GM13977 (cell line): ENCODE measurements at regions not wholly inside any gene's neighbourhood (a gene's known extent, or its start where the extent isn't known, plus 50 kb on each side); places are given as distances from the start of the nearest gene placed in this dataset.

Experiments used
- DNase-seq: peaks from one replicate; pipeline ENCODE4 v3.0.0; 2012; ENCODE audit warnings: low spot score
- CTCF ChIP-seq: IDR thresholded peaks from 2 replicates; pipeline ENCODE4 v1.5.1; 2012; ENCODE audit warnings: mild to moderate bottlenecking, control low read depth; ENCODE audit not compliant: insufficient read depth; ENCODE audit errors: extremely low read depth, missing control alignments
- in situ Hi-C: fragments of 300-500 bp; cut with MboI; formaldehyde crosslinking; loops from one replicate; pipeline ENCODE4 v1.12.0; 2022; ENCODE audit warnings: low sequenced_read_pairs, low pct_unique_long_range_greater_than_20kb, mixed read lengths, inconsistent platforms; ENCODE audit not compliant: unreplicated experiment

- in situ Hi-C loops = no loop called here
- peak; percentile 8 for DNase-seq
- TF ChIP-seq CTCF = no peak
Measured at GRCh38 chr17:70405492-70406220, 236.3 kb downstream of the KCNJ2 start.

- in situ Hi-C loops = no loop called here
- no peak for TF ChIP-seq CTCF
- DNase-seq = no peak
Measured at GRCh38 chr17:70407506-70407905, 238.2 kb downstream of the KCNJ2 start.

- no peak for DNase-seq
- in situ Hi-C loops = no loop called here
- no peak for TF ChIP-seq CTCF
Measured at GRCh38 chr17:70408768-70409167, 239.4 kb downstream of the KCNJ2 start.

- in situ Hi-C loops = no loop called here
- DNase-seq = no peak
- no peak for TF ChIP-seq CTCF
Measured at GRCh38 chr17:70414300-70414699, 245.0 kb downstream of the KCNJ2 start.

- in situ Hi-C loops = no loop called here
- DNase-seq = no peak
- no peak for TF ChIP-seq CTCF
Measured at GRCh38 chr17:70420861-70421445, 251.6 kb downstream of the KCNJ2 start.

- DNase-seq = no peak
- in situ Hi-C loops = no loop called here
- TF ChIP-seq CTCF = no peak
Measured at GRCh38 chr17:70422862-70423261, 253.5 kb downstream of the KCNJ2 start.
